ENCODE measurements at regions not wholly inside any gene's neighbourhood (a gene's known extent, or its start where the extent isn't known, plus 50 kb on each side); places are given as distances from the start of the nearest gene placed in this dataset.

DNA sequence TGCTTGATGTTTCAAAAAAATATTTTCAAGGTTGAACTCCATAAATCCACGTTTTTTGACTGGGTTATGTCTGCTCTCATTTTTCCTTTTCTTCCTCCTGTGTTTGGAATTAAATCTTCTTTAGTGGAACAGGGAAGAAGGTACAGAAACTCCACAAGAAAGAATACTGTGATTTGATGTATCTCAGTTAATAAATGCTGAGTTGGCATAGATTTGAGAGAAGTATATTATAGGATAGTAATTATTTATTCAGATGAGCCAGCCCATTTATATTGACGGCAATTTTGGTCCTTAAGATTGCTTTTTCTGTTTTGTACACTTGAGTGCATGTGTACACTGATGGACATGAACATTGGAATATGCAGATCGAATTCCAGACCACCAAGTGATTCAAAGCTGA is 481.4 kb downstream of the PSAT1 start:
- DNase-seq: no peak
- Histone ChIP-seq H3K27me3 (ENCODE audit: control insufficient read depth, insufficient read depth, low read length) (no peaks in the 10 kb centered on the region), H3K36me3 (ENCODE audit: control insufficient read depth, insufficient read depth, low read length) (no peaks in the 10 kb centered on the region), H3K4me3 (ENCODE audit: low read length) (no peak overlapping the region), H3K27ac (ENCODE audit: low read length) (no peak overlapping the region), H3K9me3 (ENCODE audit: control insufficient read depth, low read depth, low read length) (no peaks in the 10 kb centered on the region), H3K4me1 (ENCODE audit: control insufficient read depth, insufficient read depth, low read length) (no peaks in the 10 kb centered on the region)
- WGBS (ENCODE audit: insufficient coverage, low lambda C conversion rate): 78% methylated on average over 2 of the region's 3 CpGs

DNA sequence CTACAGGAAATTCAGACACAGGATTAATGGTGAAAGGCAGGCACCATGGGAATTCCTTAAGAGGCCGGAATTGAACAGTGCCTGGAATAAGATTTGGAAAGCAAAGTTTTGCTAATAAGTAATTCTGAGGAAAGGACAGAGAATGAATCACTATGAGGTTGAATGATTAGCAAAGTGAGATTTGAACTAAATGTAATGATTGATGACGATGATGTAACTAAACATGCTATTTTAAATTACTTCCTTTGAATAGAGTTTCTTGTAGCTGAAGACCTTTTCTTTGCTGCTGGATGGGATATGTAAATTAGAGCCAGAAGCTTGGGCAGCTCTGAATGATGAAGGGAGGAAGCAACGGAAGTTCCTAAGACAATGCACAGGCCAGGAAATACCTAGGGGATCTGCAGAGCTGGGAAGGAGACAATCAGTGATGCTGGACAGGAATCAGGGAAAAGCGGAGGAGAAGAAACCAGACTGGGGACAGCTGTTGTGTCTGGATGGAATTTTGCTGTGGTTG is 482.0 kb downstream of the PSAT1 start:
- DNase-seq: no peak
- Histone ChIP-seq H3K36me3 (ENCODE audit: control insufficient read depth, insufficient read depth, low read length) (no peaks in the 10 kb centered on the region), H3K27me3 (ENCODE audit: control insufficient read depth, insufficient read depth, low read length) (no peaks in the 10 kb centered on the region), H3K4me3 (ENCODE audit: low read length) (no peak overlapping the region), H3K4me1 (ENCODE audit: control insufficient read depth, insufficient read depth, low read length) (no peaks in the 10 kb centered on the region), H3K27ac (ENCODE audit: low read length) (no peak overlapping the region), H3K9me3 (ENCODE audit: control insufficient read depth, low read depth, low read length) (no peaks in the 10 kb centered on the region)
- 67% methylated on average over 1 of the region's 4 CpGs for WGBS (ENCODE audit: insufficient coverage, low lambda C conversion rate)

DNA sequence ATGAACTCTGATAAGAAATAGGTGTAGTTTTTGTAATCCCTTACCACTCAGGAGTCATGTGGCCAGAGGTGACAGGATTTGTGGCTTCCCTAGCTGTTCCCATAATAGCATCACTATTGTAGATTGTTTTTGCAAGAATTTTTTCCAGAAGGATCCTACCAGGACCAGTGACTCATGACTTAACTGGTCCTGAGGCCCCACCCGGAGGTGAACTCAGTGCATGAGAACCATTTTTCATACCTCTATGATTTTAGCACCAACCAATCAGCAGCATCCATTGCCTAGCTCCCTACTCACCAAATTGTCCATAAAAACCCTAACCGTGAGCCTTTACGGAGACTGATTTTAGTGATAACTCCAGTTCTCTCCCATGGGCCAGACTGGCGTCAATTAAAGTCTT is 484.8 kb downstream of the PSAT1 start:
- no peaks in the 10 kb centered on the region for H3K27me3 ChIP-seq (ENCODE audit: control insufficient read depth, insufficient read depth, low read length)
- H3K4me3 ChIP-seq (ENCODE audit: low read length): no peak overlapping the region
- no peak for DNase-seq
- no CpG with 5 or more reads among the region's 4 CpGs for WGBS (ENCODE audit: insufficient coverage, low lambda C conversion rate)
- no peaks in the 10 kb centered on the region for H3K9me3 ChIP-seq (ENCODE audit: control insufficient read depth, low read depth, low read length)
- no peaks in the 10 kb centered on the region for H3K36me3 ChIP-seq (ENCODE audit: control insufficient read depth, insufficient read depth, low read length)
- no peaks in the 10 kb centered on the region for H3K4me1 ChIP-seq (ENCODE audit: control insufficient read depth, insufficient read depth, low read length)
- H3K27ac ChIP-seq (ENCODE audit: low read length): no peak overlapping the region

DNA sequence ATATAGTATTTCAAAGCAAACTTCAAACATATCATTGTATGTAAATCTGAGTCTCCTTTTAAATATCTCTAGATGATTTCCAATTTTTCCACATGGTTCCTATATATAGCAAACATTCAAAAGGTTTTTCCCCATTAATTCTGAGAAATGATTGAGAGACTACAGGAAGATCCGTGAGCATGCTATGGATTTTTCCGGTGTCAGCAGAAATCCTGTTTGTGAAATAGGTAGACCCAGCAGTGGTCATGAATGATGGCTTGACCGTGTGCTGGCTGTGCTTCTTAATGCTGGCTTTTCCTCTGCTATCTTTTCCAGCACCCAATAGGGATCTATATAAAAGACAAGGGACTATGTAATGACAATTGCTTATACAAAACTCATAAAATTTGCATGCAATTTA is 485.3 kb downstream of the PSAT1 start:
- Histone ChIP-seq H3K9me3 (ENCODE audit: control insufficient read depth, low read depth, low read length) (no peaks in the 10 kb centered on the region), H3K27ac (ENCODE audit: low read length) (no peak overlapping the region), H3K27me3 (ENCODE audit: control insufficient read depth, insufficient read depth, low read length) (no peaks in the 10 kb centered on the region), H3K4me3 (ENCODE audit: low read length) (no peak overlapping the region), H3K4me1 (ENCODE audit: control insufficient read depth, insufficient read depth, low read length) (no peaks in the 10 kb centered on the region), H3K36me3 (ENCODE audit: control insufficient read depth, insufficient read depth, low read length) (no peaks in the 10 kb centered on the region)
- DNase-seq: no peak
- no CpG with 5 or more reads among the region's 3 CpGs for WGBS (ENCODE audit: insufficient coverage, low lambda C conversion rate)

DNA sequence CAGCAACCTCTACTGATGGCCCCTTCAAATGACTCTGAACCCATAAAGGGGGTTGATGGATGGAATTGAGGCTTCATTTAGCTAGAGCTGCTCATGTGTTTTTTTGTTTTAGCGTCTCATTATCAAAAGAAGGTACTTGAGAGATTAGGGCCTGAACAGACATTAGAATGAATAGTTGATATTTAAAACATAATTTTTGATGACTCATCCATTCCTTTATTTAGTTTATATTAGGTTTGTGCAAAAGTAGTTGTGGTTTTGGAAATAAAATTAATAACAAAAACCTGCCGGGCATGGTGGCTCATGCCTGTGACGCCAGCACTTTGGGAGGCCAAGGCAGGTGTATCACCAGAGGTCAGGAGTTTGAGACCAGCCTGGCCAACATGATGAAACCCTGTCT is 485.9 kb downstream of the PSAT1 start:
- Histone ChIP-seq H3K4me1 (ENCODE audit: control insufficient read depth, insufficient read depth, low read length) (no peaks in the 10 kb centered on the region), H3K9me3 (ENCODE audit: control insufficient read depth, low read depth, low read length) (no peaks in the 10 kb centered on the region), H3K36me3 (ENCODE audit: control insufficient read depth, insufficient read depth, low read length) (no peaks in the 10 kb centered on the region), H3K27ac (ENCODE audit: low read length) (no peak overlapping the region), H3K4me3 (ENCODE audit: low read length) (no peak overlapping the region), H3K27me3 (ENCODE audit: control insufficient read depth, insufficient read depth, low read length) (no peaks in the 10 kb centered on the region)
- no peak for DNase-seq
- WGBS (ENCODE audit: insufficient coverage, low lambda C conversion rate): 100% methylated on average over 1 of the region's 3 CpGs

DNA sequence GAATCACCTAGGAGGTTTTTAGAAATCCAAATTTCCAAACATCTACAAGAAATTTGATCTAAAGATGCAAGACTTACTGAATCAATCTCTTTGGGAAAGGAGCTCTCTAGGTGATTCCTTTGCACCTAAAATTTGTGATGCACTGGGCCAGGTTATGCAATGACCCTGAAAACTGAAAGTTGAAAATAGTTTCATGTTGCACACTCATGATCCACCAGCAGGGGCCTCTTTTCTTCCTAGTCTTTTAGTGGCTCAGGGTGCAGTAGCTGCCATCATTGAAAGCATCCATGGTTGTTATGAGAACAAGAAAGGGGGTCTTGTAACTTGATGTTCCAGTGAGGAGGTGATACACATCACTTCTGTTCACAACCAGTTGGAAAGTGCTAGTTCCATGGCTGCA is 486.8 kb downstream of the PSAT1 start:
- no peak overlapping the region for H3K4me3 ChIP-seq (ENCODE audit: low read length)
- H3K36me3 ChIP-seq (ENCODE audit: control insufficient read depth, insufficient read depth, low read length): no peaks in the 10 kb centered on the region
- H3K4me1 ChIP-seq (ENCODE audit: control insufficient read depth, insufficient read depth, low read length): no peaks in the 10 kb centered on the region
- H3K27me3 ChIP-seq (ENCODE audit: control insufficient read depth, insufficient read depth, low read length): no peaks in the 10 kb centered on the region
- DNase-seq: no peak
- no peaks in the 10 kb centered on the region for H3K9me3 ChIP-seq (ENCODE audit: control insufficient read depth, low read depth, low read length)
- no peak overlapping the region for H3K27ac ChIP-seq (ENCODE audit: low read length)

DNA sequence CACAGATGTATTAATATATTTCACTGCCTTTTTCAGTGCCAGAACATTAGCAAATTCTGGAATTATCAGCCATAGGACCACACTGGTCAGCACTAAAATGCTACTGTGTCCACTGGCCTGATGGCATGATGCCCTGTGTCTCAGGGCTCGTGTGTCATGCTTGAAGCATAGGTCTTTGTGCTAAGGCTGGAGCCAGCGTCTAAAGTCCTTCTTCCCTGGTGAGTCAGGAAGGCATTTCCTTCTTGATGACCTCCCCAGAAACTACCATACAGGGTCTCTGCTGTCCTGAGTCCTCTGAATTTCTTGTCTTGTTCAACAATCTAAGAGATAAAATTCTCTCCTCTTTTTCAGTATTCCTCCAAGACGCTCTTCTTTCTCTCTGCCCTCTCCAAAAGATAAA is 489.9 kb downstream of the PSAT1 start:
- no peaks in the 10 kb centered on the region for H3K27me3 ChIP-seq (ENCODE audit: control insufficient read depth, insufficient read depth, low read length)
- no peaks in the 10 kb centered on the region for H3K9me3 ChIP-seq (ENCODE audit: control insufficient read depth, low read depth, low read length)
- no peaks in the 10 kb centered on the region for H3K4me1 ChIP-seq (ENCODE audit: control insufficient read depth, insufficient read depth, low read length)
- H3K27ac ChIP-seq (ENCODE audit: low read length): no peak overlapping the region
- WGBS (ENCODE audit: insufficient coverage, low lambda C conversion rate): 100% methylated on average over 1 of the region's 3 CpGs
- no peaks in the 10 kb centered on the region for H3K36me3 ChIP-seq (ENCODE audit: control insufficient read depth, insufficient read depth, low read length)
- no peak for DNase-seq
- no peak overlapping the region for H3K4me3 ChIP-seq (ENCODE audit: low read length)

DNA sequence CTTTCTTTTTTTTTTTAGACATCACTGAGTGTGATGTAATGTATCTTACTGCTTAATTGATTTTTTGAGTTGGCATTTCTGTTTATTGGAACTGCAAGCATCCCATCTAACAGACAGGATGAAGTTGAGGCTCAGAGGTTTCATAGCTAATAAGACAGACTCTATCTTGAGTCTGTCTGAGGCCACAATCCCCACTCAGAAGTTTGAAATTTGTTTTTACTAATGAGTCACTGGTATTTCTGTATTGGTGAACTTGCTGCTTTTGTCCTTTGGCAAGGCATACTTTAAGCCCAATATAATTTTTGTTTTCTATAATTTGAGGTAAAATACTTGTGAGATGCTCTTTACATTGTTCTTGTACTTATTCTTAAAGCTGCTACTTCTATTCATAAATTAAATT is 491.2 kb downstream of the PSAT1 start:
- Histone ChIP-seq H3K27me3 (ENCODE audit: control insufficient read depth, insufficient read depth, low read length) (no peaks in the 10 kb centered on the region), H3K4me3 (ENCODE audit: low read length) (no peak overlapping the region), H3K4me1 (ENCODE audit: control insufficient read depth, insufficient read depth, low read length) (no peaks in the 10 kb centered on the region), H3K9me3 (ENCODE audit: control insufficient read depth, low read depth, low read length) (no peaks in the 10 kb centered on the region), H3K27ac (ENCODE audit: low read length) (no peak overlapping the region), H3K36me3 (ENCODE audit: control insufficient read depth, insufficient read depth, low read length) (no peaks in the 10 kb centered on the region)
- DNase-seq: no peak

DNA sequence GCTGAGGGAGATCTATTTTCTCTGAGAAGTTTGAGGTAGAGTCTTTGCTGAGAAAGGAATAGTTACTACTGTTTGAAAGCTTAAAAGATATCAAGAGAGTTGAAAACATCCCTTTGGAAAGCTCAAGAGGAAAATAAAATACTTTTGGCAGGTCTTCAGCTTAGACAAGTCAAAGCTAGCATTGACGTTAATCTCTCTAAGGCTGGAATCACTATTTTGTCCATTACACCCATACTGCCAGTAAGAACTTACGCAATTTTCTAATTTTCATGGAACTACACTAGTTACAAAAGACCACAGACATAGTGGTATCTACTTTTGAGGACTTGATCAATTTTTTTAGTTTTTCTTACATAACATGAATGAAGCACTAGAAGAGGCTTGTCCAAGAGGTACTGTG is 494.9 kb downstream of the PSAT1 start:
- WGBS (ENCODE audit: insufficient coverage, low lambda C conversion rate): 94% methylated on average over 2 of the region's 2 CpGs

DNA sequence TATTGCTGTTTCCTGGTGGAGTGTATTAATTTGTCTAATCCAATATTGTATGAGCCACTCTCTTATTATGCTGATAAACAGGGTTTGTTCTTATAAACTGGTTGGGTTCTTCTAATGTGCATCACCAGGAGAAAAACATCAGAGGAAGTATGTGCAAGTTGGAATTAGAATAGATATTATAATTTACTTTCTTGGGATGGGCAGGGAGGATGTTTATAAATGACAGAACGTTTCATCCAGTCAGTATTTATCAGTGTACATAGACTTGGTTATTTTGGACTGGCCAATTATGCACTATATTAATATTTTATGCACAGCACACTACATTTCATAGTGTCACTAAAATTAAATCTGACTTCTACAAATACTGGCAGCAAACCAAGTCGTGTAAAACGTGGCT is 495.8 kb downstream of the PSAT1 start:
- Histone ChIP-seq H3K9me3 (ENCODE audit: control insufficient read depth, low read depth, low read length) (no peaks in the 10 kb centered on the region), H3K27me3 (ENCODE audit: control insufficient read depth, insufficient read depth, low read length) (no peaks in the 10 kb centered on the region), H3K36me3 (ENCODE audit: control insufficient read depth, insufficient read depth, low read length) (no peaks in the 10 kb centered on the region), H3K27ac (ENCODE audit: low read length) (no peak overlapping the region), H3K4me1 (ENCODE audit: control insufficient read depth, insufficient read depth, low read length) (no peaks in the 10 kb centered on the region), H3K4me3 (ENCODE audit: low read length) (no peak overlapping the region)
- no peak for DNase-seq
- WGBS (ENCODE audit: insufficient coverage, low lambda C conversion rate): 40% methylated on average over 1 of the region's 3 CpGs

More for the DNA sequence above, 494.9 kb downstream of the PSAT1 start:
- Histone ChIP-seq H3K4me3 (ENCODE audit: low read length) (no peak overlapping the region), H3K27me3 (ENCODE audit: control insufficient read depth, insufficient read depth, low read length) (no peaks in the 10 kb centered on the region), H3K36me3 (ENCODE audit: control insufficient read depth, insufficient read depth, low read length) (no peaks in the 10 kb centered on the region), H3K9me3 (ENCODE audit: control insufficient read depth, low read depth, low read length) (no peaks in the 10 kb centered on the region), H3K27ac (ENCODE audit: low read length) (no peak overlapping the region), H3K4me1 (ENCODE audit: control insufficient read depth, insufficient read depth, low read length) (no peaks in the 10 kb centered on the region)
- no peak for DNase-seq

DNA sequence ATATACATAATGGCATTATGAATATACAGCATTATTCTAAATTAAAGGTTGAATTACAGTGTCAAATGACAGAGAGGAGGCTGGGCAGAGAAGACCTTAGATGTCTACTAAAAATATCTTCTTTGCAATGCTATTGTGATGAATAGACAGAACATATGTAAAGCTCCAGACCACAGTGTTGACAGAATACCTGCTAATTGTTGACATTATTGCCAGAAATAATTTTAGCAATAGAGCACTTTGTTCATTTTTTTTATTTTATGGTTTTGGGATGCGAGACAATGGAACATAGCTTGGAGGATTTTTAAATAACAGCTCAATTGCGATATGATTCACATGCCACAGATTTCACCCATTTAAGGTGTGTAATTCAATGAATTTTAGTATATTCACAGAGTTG is 508.8 kb downstream of the PSAT1 start:
- H3K9me3 ChIP-seq (ENCODE audit: control insufficient read depth, low read depth, low read length): no peaks in the 10 kb centered on the region
- H3K27ac ChIP-seq (ENCODE audit: low read length): no peak overlapping the region
- no peak for DNase-seq
- WGBS (ENCODE audit: insufficient coverage, low lambda C conversion rate): 100% methylated on average over 2 of the region's 2 CpGs
- H3K4me1 ChIP-seq (ENCODE audit: control insufficient read depth, insufficient read depth, low read length): no peaks in the 10 kb centered on the region
- H3K27me3 ChIP-seq (ENCODE audit: control insufficient read depth, insufficient read depth, low read length): no peaks in the 10 kb centered on the region
- H3K36me3 ChIP-seq (ENCODE audit: control insufficient read depth, insufficient read depth, low read length): no peaks in the 10 kb centered on the region
- H3K4me3 ChIP-seq (ENCODE audit: low read length): no peak overlapping the region

Measured in large intestine (tissue), 3 donors.